ENCODE measurements at regions not wholly inside any gene's neighbourhood (a gene's known extent, or its start where the extent isn't known, plus 50 kb on each side); places are given as distances from the start of the nearest gene placed in this dataset.

DNA sequence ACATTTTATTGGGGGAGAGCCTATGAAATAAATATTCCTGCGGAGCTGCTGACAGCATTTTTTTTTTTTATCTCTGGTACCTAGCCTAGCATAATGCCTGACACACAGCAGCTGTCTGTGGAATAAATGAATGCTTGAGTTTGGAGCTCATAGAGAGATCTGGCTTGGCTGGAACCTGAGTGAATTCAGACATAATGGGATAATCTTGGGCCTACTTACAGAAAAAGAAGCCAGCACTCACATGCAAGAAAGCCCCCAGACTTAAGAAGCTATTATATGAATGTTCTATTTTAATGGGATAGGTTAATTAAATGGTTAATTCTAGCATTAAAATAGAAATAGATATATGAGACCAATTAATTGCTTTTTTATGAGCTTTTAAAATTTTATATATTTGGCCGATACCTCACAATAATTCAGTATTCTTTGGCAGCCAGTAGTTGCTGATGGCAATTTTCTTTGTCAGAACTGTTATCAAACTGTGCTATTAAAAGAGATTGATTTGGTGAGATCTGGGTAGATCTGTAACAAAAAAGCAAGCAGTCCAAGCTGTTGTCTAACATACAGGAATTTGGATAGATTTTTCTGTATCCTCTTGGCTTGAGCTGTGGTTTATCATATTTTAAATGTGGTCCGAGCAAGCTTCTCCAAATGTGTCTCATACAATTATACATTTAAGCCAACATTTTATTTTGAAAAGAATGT is 654.2 kb downstream of the PCDH7 start:
- no peak for TF ChIP-seq CTCF (conservative IDR thresholded peaks at IDR 0.05; ENCODE audit: low read depth, low read length)
- DNase-seq (ENCODE audit: low read depth), result no peak
- no peak overlapping the region for H3K4me3 ChIP-seq (ENCODE audit: low read length)

GRCh38 chr4:31375936-31376335 is 655.8 kb downstream of the PCDH7 start:
- TF ChIP-seq CTCF (conservative IDR thresholded peaks at IDR 0.05; ENCODE audit: low read depth, low read length), result no peak
- no peak overlapping the region for H3K4me3 ChIP-seq (ENCODE audit: low read length)
- no peak for DNase-seq (ENCODE audit: low read depth)

DNA sequence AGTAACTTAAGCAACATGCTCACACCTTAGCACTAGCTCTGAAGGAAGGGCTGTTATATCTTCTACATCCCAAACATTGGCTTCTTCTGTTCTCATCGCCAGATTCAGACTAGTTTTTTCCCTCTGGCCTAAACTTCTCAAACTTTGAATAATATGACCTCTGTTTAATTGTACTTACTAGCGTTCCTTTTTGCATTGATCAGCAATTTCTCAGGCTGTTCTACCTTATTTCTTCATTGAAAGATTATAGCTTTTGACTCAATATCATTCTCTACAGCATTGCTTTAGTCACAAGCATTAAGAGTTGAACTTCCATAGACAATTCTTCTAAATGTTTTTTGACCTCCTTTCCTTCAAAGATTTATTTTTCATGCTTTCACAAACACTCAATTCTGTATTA is 659.2 kb downstream of the PCDH7 start:
- no peak for TF ChIP-seq CTCF (conservative IDR thresholded peaks at IDR 0.05; ENCODE audit: low read depth, low read length)
- DNase-seq (ENCODE audit: low read depth), result no peak
- H3K4me3 ChIP-seq (ENCODE audit: low read length), result no peak overlapping the region

DNA sequence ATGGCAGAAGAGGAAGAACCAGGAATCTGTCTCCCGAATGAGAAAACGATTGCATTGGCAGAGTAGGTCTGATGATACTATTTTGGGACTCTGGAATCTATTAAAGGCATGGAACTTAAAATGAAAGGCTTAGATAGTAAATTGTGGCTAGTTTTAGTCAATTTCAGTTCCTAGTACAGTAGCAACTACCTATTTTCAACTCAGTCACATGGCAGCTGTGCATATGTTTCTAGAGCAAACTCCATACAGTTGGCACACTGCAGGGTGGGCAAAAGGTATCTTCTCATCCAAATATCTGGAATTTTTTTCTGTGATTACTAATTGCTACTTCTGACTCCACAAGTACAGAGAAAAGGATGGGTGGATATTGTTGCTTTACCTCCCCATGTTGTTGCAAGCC is 663.6 kb downstream of the PCDH7 start:
- DNase-seq (ENCODE audit: low read depth), result no peak
- no peak overlapping the region for H3K4me3 ChIP-seq (ENCODE audit: low read length)
- no peak for TF ChIP-seq CTCF (conservative IDR thresholded peaks at IDR 0.05; ENCODE audit: low read depth, low read length)

DNA sequence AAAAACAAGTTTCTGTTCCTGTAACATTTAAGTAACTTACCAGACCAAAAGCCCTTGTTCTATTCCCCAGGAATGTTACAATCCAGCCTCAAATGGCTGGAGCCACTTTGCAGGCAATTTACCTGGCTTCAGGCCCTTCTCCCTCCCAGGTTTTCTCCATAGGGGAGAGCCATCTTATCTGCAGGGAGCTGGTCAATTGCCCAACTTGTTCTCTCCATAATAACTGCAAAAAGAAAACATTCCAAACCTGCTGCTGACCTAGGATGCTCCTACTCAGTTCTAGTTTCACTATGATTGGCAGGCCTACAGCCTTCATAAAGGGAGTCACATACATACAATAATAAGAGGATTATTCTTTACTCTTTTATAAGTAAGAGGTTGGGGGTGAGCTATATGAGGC is 670.7 kb downstream of the PCDH7 start:
- no peak overlapping the region for H3K4me3 ChIP-seq (ENCODE audit: low read length)
- no peak for DNase-seq (ENCODE audit: low read depth)
- no peak for TF ChIP-seq CTCF (conservative IDR thresholded peaks at IDR 0.05; ENCODE audit: low read depth, low read length)

- no peak for TF ChIP-seq CTCF (conservative IDR thresholded peaks at IDR 0.05; ENCODE audit: low read depth, low read length)
- H3K4me3 ChIP-seq (ENCODE audit: low read length), result no peak overlapping the region
- no peak for DNase-seq (ENCODE audit: low read depth)
Measured at GRCh38 chr4:31391976-31392375, 671.8 kb downstream of the PCDH7 start.

DNA sequence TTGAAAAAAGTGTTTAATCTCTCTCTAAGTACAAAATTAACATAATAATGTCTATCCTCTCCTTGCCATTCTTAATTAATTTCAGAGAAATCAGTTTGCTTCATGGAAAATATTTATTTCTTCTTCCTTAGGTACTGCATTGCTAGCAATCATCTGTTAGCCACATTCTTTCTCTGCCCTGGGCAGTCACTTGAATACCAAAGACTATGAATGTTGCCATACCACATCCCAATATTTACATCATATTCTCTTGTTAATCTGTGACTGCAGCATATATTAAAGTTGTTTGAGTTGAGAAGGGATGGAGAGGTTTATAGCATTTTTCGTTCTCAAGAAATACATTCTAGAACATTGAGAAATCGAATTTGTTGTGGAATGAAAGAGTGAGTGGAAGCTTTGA is 672.8 kb downstream of the PCDH7 start:
- H3K4me3 ChIP-seq (ENCODE audit: low read length), result no peak overlapping the region

More for the DNA sequence above, 672.8 kb downstream of the PCDH7 start:
- no peak for TF ChIP-seq CTCF (conservative IDR thresholded peaks at IDR 0.05; ENCODE audit: low read depth, low read length)
- DNase-seq (ENCODE audit: low read depth), result no peak

All from retinal pigment epithelial cell (primary cell).